Right kidney (tissue), 1 donor: ENCODE measurements at regions not wholly inside any gene's neighbourhood (a gene's known extent, or its start where the extent isn't known, plus 50 kb on each side); places are given as distances from the start of the nearest gene placed in this dataset.
"Not testable (repeated sequence)": the region's sequence is repeated elsewhere in the genome, so short reads cannot be mapped to it uniquely, and the experiment has no call there.

Experiments
- DNase-seq: peaks from one replicate; pipeline ENCODE4 v3.0.0-alpha.2; 2016

DNA sequence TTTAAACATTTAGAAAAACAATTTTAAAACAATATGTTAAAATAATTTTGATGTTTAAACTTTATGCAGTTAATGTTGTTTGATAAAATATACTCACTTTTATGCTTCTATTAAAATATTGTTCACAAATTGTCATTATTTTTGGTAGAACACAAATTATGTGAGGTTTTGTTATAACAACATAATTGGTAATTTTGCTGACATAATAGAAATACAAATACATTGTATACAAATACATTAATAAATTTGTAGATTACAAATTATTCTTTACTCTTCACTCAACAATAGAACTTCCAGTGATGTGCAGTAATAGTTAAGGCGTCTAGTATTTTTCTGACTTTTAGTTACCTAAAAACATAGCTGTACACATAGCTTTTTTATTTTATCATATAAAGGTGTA lies 1472.4 kb upstream of the ADGRL3 start:
- no peak for DNase-seq

DNA sequence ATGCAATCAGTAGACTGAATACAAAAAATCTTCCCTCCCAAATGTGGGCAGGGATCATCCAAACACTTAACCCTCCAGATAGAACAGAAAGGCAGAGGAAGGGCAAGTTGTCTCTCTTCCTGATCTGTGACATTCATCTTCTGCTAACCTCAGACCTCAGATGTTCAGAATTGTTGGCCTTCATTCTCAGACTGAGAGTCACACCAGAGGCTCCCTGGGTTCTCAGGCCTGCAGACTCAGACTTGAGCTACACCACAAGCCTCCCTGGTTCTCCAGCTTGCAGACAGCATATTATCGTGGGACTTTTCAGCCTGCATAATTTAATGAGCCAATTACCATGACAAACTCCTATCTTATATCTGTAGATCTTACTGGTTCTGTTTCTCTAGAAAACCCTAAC lies 1471.6 kb upstream of the ADGRL3 start:
- DNase-seq = no peak

DNA sequence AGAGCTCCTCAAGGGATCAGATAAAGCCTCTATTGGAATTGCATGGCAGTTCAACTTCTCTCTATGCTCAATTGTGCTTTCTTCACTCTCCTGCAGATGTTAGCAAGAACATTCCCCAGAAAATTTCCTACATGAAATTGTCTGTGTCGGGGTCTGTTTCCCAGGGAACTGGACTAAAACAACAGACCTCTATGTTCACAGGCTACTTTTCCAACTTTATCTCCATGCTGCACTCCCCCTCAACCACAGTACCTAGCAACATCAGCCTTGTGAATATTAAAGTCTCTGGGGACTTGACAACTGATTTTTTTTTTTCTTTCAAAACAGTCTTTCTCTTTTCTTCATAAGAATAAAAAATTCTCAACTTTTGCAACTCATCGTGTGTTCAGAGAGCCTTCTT lies 1470.8 kb upstream of the ADGRL3 start:
- no peak for DNase-seq

GRCh38 chr4:59748433-59748832 lies 1451.7 kb upstream of the ADGRL3 start:
- DNase-seq = no peak

DNA sequence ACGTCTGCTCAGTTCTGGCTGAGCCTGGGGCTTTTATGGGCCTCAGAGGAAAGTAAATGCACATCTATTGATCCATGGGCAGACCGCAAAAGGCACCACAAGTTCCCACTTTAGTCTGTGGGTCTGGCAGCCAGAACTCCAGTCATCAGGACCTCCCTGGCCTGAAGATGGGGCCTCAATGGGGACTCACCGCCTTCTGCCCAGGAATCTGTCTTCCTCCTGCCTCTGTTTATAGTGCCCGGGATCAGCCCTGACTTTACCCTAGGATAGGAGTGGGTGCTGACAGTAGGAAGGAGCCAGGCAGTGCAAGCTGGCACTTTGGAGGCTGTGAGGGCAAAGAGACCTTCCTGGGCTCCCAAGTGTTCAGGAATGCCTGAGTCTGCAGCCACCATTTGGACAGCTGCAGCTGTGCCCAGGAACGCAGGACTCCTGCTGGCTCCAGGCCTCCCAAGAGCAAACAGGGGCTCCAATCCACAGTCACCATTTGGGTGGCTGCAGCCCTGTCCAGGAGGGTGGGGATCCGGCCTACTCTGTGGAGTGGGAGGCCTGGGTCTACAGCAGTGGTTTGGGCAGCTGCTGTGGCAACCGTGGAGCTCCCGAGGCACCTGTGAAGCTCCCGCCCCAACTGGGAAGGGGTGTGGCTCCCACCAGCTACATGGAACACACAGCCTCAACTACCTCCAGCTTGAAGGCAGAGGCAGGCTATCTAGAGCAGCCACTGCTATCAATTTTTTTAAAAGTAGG lies 1440.9 kb upstream of the ADGRL3 start:
- no peak for DNase-seq

- DNase-seq = no peak
These were observed 1437.8 kb upstream of the ADGRL3 start for GRCh38 chr4:59762344-59762743.

DNA sequence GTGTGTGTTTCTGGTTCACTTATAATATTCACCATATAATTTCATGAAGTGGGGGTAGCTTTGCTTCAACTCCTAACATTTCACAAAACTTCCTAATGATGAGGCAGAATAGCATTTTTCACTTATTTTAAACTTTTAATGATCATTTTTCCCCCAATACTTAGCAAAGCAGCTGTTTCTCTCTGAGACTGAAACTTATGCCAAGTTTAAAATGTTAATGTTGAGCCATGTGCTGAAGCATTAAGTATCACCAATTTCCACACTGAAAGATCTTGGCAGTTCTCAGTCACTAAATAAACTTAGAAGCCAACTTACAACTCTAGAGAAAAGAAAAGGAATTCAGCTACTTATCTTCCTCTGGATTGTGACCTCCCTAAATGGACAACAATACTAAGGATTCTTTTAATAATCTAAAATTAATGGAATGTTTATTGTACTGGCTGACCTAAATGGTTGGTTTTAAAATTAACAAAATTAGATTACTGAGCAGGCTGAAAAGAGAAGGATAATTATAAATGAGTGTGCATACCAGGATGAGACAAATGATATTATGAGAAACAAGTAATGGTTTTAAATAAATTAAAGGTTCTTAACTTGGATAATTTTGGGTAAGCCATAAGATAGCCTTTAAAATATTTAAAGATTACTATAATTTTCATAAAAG lies 1429.4 kb upstream of the ADGRL3 start:
- DNase-seq = no peak

DNA sequence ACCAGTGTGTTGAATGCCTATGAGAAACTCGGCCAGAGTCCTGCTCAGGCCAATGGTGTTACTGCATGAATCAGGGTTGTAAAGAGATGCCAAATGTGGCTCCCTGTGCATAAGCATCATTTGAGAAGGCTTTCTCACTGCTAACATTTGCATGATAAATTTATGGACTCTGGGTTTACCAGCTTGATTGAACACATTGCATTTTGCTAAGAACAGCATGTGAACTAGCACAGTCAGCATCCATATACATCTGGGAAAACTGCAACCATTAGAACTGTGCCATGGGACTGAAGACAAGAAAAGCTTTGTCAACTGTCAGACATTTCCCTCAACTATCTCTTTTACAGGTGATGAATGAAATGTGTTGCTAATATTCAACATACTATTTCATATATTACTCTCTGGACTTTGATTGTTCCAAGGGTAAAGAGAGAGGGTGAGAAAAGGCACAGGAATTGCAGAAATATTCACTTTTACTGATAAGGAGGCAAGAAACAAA lies 1427.4 kb upstream of the ADGRL3 start:
- DNase-seq = no peak

DNA sequence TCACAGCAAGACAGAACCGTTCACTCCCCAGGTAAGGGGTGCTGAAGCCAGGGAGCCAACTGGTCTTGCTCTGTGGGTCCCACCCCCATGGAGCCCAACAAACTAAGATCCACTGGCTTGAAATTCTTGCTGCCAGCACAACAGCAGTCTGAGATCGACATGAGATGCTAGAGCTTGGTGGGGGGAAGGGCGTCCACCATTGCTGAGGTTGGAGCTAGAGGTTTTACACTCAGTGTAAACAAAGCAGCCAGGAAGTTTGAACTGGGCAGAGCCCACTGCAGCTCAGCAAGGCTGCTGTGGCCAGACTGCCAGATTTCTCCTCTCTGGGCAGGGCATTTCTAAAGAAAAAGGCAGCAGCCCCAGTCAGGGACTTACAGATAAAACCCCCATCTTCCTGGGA lies 1419.9 kb upstream of the ADGRL3 start:
- not testable (repeated sequence) for DNase-seq

GRCh38 chr4:59805176-59805575 lies 1395.0 kb upstream of the ADGRL3 start:
- no peak for DNase-seq

DNA sequence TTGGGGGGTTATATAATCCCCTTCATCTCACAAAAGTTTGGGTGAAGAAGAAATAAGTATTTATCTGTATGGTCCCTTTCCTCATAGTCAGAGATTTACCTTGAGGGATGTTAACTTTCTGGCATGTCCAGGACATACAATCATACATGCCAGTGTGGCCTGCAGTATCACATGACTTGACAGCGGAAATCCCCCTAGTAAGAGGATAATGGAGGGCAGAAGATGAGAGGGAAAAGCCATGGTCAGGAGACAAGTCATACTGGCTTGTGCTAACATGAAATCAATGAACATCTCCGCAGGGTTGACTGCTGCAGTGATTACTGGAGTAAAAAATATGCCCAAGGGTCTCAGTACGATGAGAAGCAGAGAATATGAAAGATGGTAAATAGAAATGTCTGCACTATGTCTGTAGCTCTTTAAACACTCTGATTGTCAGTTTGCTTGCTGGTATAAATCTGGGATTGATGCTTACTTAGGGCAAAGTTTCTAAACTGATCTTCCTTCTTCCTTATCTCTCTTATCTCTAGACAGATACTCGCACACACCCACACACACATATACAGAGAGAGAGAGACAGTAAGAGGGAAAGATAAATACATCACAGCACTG lies 1385.6 kb upstream of the ADGRL3 start:
- no peak for DNase-seq

DNA sequence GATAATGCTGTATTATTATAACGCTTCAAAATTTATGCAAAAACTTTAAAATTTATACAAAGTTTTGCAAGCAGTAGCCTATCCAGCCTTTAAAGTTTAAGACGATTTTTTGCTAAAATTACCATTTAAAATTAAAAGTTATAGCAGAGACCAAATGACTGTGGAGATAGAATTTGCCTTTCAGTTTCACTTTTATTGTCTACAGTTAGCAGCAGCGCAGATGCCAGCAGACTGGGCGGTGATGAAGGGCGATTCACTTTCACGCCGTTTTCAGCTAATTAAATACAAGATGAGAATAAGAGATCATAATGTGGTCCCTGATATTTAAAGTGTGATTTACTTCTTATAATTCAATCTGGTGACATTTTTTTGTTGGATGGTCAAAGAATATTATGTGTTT lies 1381.5 kb upstream of the ADGRL3 start:
- DNase-seq = no peak

- DNase-seq = no peak
These were observed 1376.8 kb upstream of the ADGRL3 start for GRCh38 chr4:59823311-59823710.

GRCh38 chr4:59825104-59825503 lies 1375.0 kb upstream of the ADGRL3 start:
- no peak for DNase-seq

GRCh38 chr4:59831746-59832145 lies 1368.4 kb upstream of the ADGRL3 start:
- no peak for DNase-seq

DNA sequence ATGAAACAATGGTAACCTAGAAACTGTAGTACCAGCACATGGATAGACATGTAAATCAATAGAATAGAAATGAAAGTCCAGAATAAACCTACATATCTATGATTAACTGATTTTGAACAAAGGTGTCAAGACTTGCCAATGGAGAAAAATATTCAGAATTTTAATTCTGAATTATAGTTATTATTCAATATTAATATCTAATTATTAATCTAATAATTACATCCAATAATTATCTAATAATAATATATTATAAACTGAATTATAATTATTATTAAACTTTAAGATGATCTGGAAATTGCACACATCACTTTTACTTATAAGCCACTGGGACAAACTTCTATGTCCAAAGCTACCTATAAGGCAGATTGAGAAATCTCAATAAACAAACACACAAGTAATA lies 1365.2 kb upstream of the ADGRL3 start:
- no peak for DNase-seq

DNA sequence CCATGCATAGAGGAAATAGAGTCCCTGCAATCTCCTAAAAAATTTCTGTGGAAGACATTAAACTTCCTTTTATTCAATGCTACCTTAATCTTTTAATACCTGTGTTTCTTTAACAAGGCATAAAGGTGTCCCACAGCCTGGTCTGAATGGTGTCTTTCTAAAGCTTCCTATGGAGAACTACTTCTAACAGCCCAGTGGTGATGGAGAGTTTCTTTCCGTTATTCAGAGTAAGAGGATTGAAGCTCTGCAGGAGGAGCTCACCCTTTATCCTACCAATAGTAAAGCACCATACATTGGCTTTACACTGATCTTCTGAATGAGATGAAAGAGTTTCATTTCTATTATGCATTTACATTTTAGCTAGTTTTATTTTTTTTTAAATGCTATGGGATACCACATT lies 1362.4 kb upstream of the ADGRL3 start:
- no peak for DNase-seq

DNA sequence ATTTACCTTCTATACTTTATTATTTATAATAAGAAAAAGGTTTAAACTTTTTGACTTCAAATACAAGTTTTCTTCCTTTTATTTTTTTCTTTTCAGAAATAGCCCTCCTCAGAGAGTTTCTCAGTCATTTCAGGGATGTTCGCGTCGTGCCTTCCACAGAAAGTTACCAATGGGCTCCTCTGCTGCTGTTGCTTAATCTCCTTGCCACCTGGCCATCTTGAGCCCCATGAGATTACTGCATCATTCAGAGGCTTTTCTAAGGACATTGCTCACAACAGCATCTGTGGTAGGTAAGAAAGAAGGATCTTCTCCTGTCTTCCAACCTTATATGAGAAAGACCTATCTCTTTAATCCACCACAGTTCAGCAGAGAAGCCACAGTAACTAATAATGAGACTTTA lies 1361.9 kb upstream of the ADGRL3 start:
- no peak for DNase-seq

GRCh38 chr4:59841698-59842097 lies 1358.4 kb upstream of the ADGRL3 start:
- DNase-seq = no peak

GRCh38 chr4:59848457-59848856 lies 1351.7 kb upstream of the ADGRL3 start:
- DNase-seq = no peak

GRCh38 chr4:59855630-59856352 lies 1344.3 kb upstream of the ADGRL3 start:
- no peak for DNase-seq

- no peak for DNase-seq
These were observed 1331.1 kb upstream of the ADGRL3 start for GRCh38 chr4:59869056-59869455.

GRCh38 chr4:59869559-59869958 lies 1330.6 kb upstream of the ADGRL3 start:
- no peak for DNase-seq
